ENCODE measurements at regions not wholly inside any gene's neighbourhood (a gene's known extent, or its start where the extent isn't known, plus 50 kb on each side); places are given as distances from the start of the nearest gene placed in this dataset.

GRCh38 chr4:83981156-83981555 lies 445.2 kb downstream of the GPAT3 start:
- Histone ChIP-seq H2AFZ (no peak overlapping the region), H3K4me3 (no peak overlapping the region), H4K20me1 (ENCODE audit: insufficient read depth) (no peaks in the 10 kb centered on the region), H3F3A (ENCODE audit: insufficient read depth, low read depth) (no peaks in the 10 kb centered on the region), H3K4me1 (replicated peaks; ENCODE audit: insufficient read depth) (no peaks in the 10 kb centered on the region), H3K4me2 (no peak overlapping the region), H3K9me2 (ENCODE audit: insufficient read depth) (no peaks in the 10 kb centered on the region), H3K27ac (no peak overlapping the region), H3K27me3 (ENCODE audit: insufficient read depth, low read depth) (no peaks in the 10 kb centered on the region), H3K36me3 (ENCODE audit: low read depth) (no peaks in the 10 kb centered on the region), H3K79me2 (ENCODE audit: low read depth) (no peaks in the 10 kb centered on the region), H3K9me3 (ENCODE audit: insufficient read depth, low read depth) (no peaks in the 10 kb centered on the region)
- no peak for DNase-seq
- BruUV-seq (replicated peaks): no TSS peak
- TF ChIP-seq EZH2 (IDR thresholded peaks at IDR 0.05; ENCODE audit: low read depth) (no peak), CTCF (conservative IDR thresholded peaks at IDR 0.05) (no peak)
- intact Hi-C loops (cut with micrococcal nuclease; ENCODE audit: unreplicated experiment): no loop called here
- CTCF ChIA-PET: no interaction called here
- POLR2A ChIA-PET (ENCODE audit: unreplicated experiment): no interaction called here

GRCh38 chr4:83979773-83980172 lies 443.9 kb downstream of the GPAT3 start:
- intact Hi-C loops (cut with micrococcal nuclease; ENCODE audit: unreplicated experiment): no loop called here

GRCh38 chr4:83974111-83974780 lies 438.3 kb downstream of the GPAT3 start:
- Histone ChIP-seq H4K20me1 (ENCODE audit: insufficient read depth) (no peaks in the 10 kb centered on the region), H3K4me1 (replicated peaks; ENCODE audit: insufficient read depth) (peaks cover 4% of the 10 kb centered on the region; the same call in 1 of the 2 replicates), H3K79me2 (ENCODE audit: low read depth) (no peaks in the 10 kb centered on the region), H3F3A (ENCODE audit: insufficient read depth, low read depth) (no peaks in the 10 kb centered on the region), H3K9me3 (ENCODE audit: insufficient read depth, low read depth) (no peaks in the 10 kb centered on the region), H3K4me2 (no peak overlapping the region), H3K9me2 (ENCODE audit: insufficient read depth) (no peaks in the 10 kb centered on the region), H3K27me3 (ENCODE audit: insufficient read depth, low read depth) (no peaks in the 10 kb centered on the region), H2AFZ (no peak overlapping the region), H3K4me3 (no peak overlapping the region), H3K36me3 (ENCODE audit: low read depth) (no peaks in the 10 kb centered on the region), H3K27ac (no peak overlapping the region)
- no peak for DNase-seq
- ChIA-PET POLR2A (ENCODE audit: unreplicated experiment) (no interaction called here), CTCF (no interaction called here)
- no peak for TF ChIP-seq CTCF (conservative IDR thresholded peaks at IDR 0.05)
- no peak for TF ChIP-seq EZH2 (IDR thresholded peaks at IDR 0.05; ENCODE audit: low read depth)
- no TSS peak for BruUV-seq (replicated peaks)
- intact Hi-C loops (cut with micrococcal nuclease; ENCODE audit: unreplicated experiment): no loop called here

More at GRCh38 chr4:83979773-83980172, 443.9 kb downstream of the GPAT3 start:
- TF ChIP-seq EZH2 (IDR thresholded peaks at IDR 0.05; ENCODE audit: low read depth): no peak
- no peak for TF ChIP-seq CTCF (conservative IDR thresholded peaks at IDR 0.05)
- Histone ChIP-seq H3K27ac (no peak overlapping the region), H3K9me3 (ENCODE audit: insufficient read depth, low read depth) (no peaks in the 10 kb centered on the region), H3K9me2 (ENCODE audit: insufficient read depth) (no peaks in the 10 kb centered on the region), H3K4me2 (no peak overlapping the region), H4K20me1 (ENCODE audit: insufficient read depth) (no peaks in the 10 kb centered on the region), H3K36me3 (ENCODE audit: low read depth) (no peaks in the 10 kb centered on the region), H3K27me3 (ENCODE audit: insufficient read depth, low read depth) (no peaks in the 10 kb centered on the region), H3K79me2 (ENCODE audit: low read depth) (no peaks in the 10 kb centered on the region), H2AFZ (no peak overlapping the region), H3K4me1 (replicated peaks; ENCODE audit: insufficient read depth) (no peaks in the 10 kb centered on the region), H3K4me3 (no peak overlapping the region), H3F3A (ENCODE audit: insufficient read depth, low read depth) (no peaks in the 10 kb centered on the region)
- no TSS peak for BruUV-seq (replicated peaks)
- CTCF ChIA-PET: no interaction called here
- DNase-seq: no peak
- POLR2A ChIA-PET (ENCODE audit: unreplicated experiment): no interaction called here
